PC-9 (cell line): ENCODE measurements at regions not wholly inside any gene's neighbourhood (a gene's known extent, or its start where the extent isn't known, plus 50 kb on each side); places are given as distances from the start of the nearest gene placed in this dataset.

Experiments used
- BruUV-seq: library from RNA; stranded (reverse); fragments of 400-500 nt; replicated peaks from 2 replicates; lab custom pipeline; 2021; lab: Mats Ljungman, UMichigan
- CTCF ChIA-PET: fragments of 300-600 bp; sonication (Branson Sonifier 250); formaldehyde crosslinking; loops from one replicate; lab custom pipeline; 2022; ENCODE audit warnings: antibody characterized with exemption; lab: Charles Lee
- POLR2A ChIA-PET: fragments of 300-600 bp; sonication (Branson Sonifier 250); formaldehyde crosslinking; loops from one replicate; lab custom pipeline; 2022; ENCODE audit warnings: antibody characterized with exemption; ENCODE audit not compliant: unreplicated experiment; lab: Charles Lee
- DNase-seq, 2 experiments: peaks; one replicate each; pipeline versions ENCODE4 v3.0.0 to v3.0.0-alpha.2; 2015 to 2022; ENCODE audit warnings: mixed read lengths in 1 of 2
- H2AFZ ChIP-seq: fragments of 200-600 bp; sonication (generic); 2 replicates; pipeline ENCODE4 v1.8.1; 2017; ENCODE audit warnings: antibody characterized with exemption
- H3F3A ChIP-seq: fragments of 200-600 bp; sonication (generic); 2 replicates; pipeline ENCODE4 v1.8.1; 2017; ENCODE audit warnings: antibody characterized with exemption, mild to moderate bottlenecking, low read depth; ENCODE audit not compliant: insufficient read depth
- H3K27ac ChIP-seq: fragments of 200-600 bp; sonication (generic); 2 replicates; pipeline ENCODE4 v1.6.1; 2016; ENCODE audit warnings: mixed run types
- H3K27me3 ChIP-seq: fragments of 200-600 bp; sonication (generic); 2 replicates; pipeline ENCODE4 v1.6.1; 2016; ENCODE audit warnings: low read depth, mixed run types; ENCODE audit not compliant: insufficient read depth
- H3K36me3 ChIP-seq: fragments of 200-600 bp; sonication (generic); 2 replicates; pipeline ENCODE4 v1.6.1; 2016; ENCODE audit warnings: low read depth, mixed run types
- H3K4me1 ChIP-seq: fragments of 200-600 bp; sonication (generic); replicated peaks from 2 replicates; pipeline ENCODE4 v1.6.1; 2016; ENCODE audit warnings: mixed run types; ENCODE audit not compliant: insufficient read depth
- H3K4me2 ChIP-seq: fragments of 200-600 bp; sonication (generic); 2 replicates; pipeline ENCODE4 v1.6.1; 2017; ENCODE audit warnings: mixed run types
- H3K4me3 ChIP-seq: fragments of 200-600 bp; sonication (generic); 2 replicates; pipeline ENCODE4 v1.6.1; 2016; ENCODE audit warnings: mixed run types
- H3K79me2 ChIP-seq: fragments of 200-600 bp; sonication (generic); 2 replicates; pipeline ENCODE4 v1.6.1; 2017; ENCODE audit warnings: low read depth, mixed run types
- H3K9me2 ChIP-seq: fragments of 200-600 bp; sonication (generic); 2 replicates; pipeline ENCODE4 v1.8.1; 2017; ENCODE audit warnings: mild to moderate bottlenecking; ENCODE audit not compliant: insufficient read depth
- H3K9me3 ChIP-seq: fragments of 200-600 bp; sonication (generic); 2 replicates; pipeline ENCODE4 v1.8.1; 2016; ENCODE audit warnings: low read depth; ENCODE audit not compliant: insufficient read depth
- H4K20me1 ChIP-seq: fragments of 200-600 bp; sonication (generic); 2 replicates; pipeline ENCODE4 v1.8.1; 2017; ENCODE audit not compliant: insufficient read depth
- EZH2 ChIP-seq: fragments of 200-600 bp; sonication (generic); IDR thresholded peaks from 2 replicates; pipeline ENCODE4 v1.8.0; 2017; ENCODE audit warnings: antibody characterized with exemption, low read depth
- intact Hi-C: fragments of 100-400 bp; cut with micrococcal nuclease; formaldehyde crosslinking; loops from one replicate; pipeline ENCODE4 v1.10.0; 2022; ENCODE audit not compliant: unreplicated experiment
- TF ChIP-seq, protein P1 (sequence below): fragments of 200-600 bp; sonication (generic); conservative IDR thresholded peaks from 2 replicates; pipeline ENCODE4 v1.6.1; 2017; ENCODE audit warnings: mixed run types, antibody characterized with exemption, mild to moderate bottlenecking, moderate library complexity

GRCh38 chr9:89992326-89993198, 387.8 kb downstream of the GADD45G start:
- H3K27ac ChIP-seq = no peak overlapping the region
- H3K27me3 ChIP-seq = peaks cover 77% of the 10 kb centered on the region
- no peak overlapping the region for H2AFZ ChIP-seq
- BruUV-seq = no TSS peak
- H3K9me2 ChIP-seq = no peaks in the 10 kb centered on the region
- no peaks in the 10 kb centered on the region for H3K9me3 ChIP-seq
- no peak overlapping the region for H3K4me2 ChIP-seq
- H3K4me1 ChIP-seq = no peaks in the 10 kb centered on the region
- no peaks in the 10 kb centered on the region for H3K36me3 ChIP-seq
- no peaks in the 10 kb centered on the region for H4K20me1 ChIP-seq
- intact Hi-C loops = loop anchor here (10.0 kb wide), 1 partner anchor 388 kb away; the partner anchor contains the start of gene GADD45G
- POLR2A ChIA-PET = no interaction called here
- H3K4me3 ChIP-seq = no peak overlapping the region
- TF ChIP-seq EZH2 = no peak
- TF ChIP-seq, protein P1, sequence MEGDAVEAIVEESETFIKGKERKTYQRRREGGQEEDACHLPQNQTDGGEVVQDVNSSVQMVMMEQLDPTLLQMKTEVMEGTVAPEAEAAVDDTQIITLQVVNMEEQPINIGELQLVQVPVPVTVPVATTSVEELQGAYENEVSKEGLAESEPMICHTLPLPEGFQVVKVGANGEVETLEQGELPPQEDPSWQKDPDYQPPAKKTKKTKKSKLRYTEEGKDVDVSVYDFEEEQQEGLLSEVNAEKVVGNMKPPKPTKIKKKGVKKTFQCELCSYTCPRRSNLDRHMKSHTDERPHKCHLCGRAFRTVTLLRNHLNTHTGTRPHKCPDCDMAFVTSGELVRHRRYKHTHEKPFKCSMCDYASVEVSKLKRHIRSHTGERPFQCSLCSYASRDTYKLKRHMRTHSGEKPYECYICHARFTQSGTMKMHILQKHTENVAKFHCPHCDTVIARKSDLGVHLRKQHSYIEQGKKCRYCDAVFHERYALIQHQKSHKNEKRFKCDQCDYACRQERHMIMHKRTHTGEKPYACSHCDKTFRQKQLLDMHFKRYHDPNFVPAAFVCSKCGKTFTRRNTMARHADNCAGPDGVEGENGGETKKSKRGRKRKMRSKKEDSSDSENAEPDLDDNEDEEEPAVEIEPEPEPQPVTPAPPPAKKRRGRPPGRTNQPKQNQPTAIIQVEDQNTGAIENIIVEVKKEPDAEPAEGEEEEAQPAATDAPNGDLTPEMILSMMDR = no peak
- H3K79me2 ChIP-seq = no peaks in the 10 kb centered on the region
- no peak for DNase-seq
- CTCF ChIA-PET = no interaction called here
- H3F3A ChIP-seq = no peaks in the 10 kb centered on the region

DNA sequence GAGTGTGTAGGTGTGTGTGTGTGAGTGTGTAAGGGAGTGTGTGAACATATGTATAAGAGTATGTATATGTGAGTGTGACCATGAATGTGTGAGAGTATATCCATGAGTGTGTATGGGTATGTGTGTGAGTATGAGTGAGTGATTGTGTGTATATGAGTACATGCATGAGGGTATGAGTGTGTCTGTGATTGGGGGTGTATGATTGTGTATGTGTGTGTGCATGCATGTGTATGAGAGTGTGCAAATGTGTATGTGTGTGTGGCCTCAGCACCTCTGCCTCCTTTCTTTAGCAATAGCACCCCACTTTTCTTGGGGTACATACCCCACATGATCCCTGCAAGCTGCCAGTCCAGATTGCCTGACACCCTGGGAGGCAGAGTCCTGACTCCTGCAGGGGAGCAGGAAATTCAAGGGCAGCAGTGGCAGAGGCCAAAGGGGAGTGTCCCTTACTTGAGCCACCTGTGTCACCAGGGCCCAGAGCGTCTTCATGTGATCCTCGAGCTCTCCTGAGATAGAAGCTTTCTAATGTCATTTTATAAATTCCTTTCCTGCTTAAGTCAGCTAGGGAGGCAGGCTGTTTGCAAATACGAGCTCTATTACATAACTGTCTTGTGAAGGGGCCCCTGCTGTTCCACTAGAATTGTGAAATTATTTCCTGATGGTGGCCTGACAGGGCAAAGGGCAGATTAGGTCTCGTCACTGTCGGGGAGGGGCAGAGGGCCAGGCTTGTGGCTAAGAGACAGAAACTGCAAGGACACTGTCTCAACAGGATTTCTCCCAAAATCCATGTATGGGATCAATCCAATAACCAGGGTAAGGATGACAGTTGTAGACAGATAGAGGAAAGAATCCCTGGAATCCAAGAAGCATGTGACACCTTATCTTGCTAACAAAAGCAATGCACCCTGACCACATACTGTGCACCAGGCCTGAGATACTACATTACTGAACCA, 389.1 kb downstream of the GADD45G start:
- CTCF ChIA-PET = no interaction called here
- Histone ChIP-seq H3K9me2 (no peaks in the 10 kb centered on the region), H3K4me3 (no peak overlapping the region), H3K4me1 (no peaks in the 10 kb centered on the region), H4K20me1 (no peaks in the 10 kb centered on the region), H3K27ac (no peak overlapping the region), H3K9me3 (no peaks in the 10 kb centered on the region), H3F3A (no peaks in the 10 kb centered on the region), H3K79me2 (no peaks in the 10 kb centered on the region), H2AFZ (no peak overlapping the region), H3K4me2 (no peak overlapping the region), H3K36me3 (no peaks in the 10 kb centered on the region), H3K27me3 (peaks cover 85% of the 10 kb centered on the region)
- peak in 1 of 2 experiments; percentile 43 for DNase-seq
- TF ChIP-seq, protein P1 = no peak
- no peak for TF ChIP-seq EZH2
- no TSS peak for BruUV-seq
- intact Hi-C loops = loop anchor here (10.0 kb wide), 1 partner anchor 389 kb away; the partner anchor contains the start of gene GADD45G
- POLR2A ChIA-PET = no interaction called here

GRCh38 chr9:89994988-89995613, 390.3 kb downstream of the GADD45G start:
- Histone ChIP-seq H3K27me3 (peaks cover 88% of the 10 kb centered on the region), H3F3A (no peaks in the 10 kb centered on the region), H3K27ac (no peak overlapping the region), H3K36me3 (no peaks in the 10 kb centered on the region), H4K20me1 (0 out of 2 replicates have a peak, but pooled peaks cover under 1% of the 10 kb centered on the region), H3K9me2 (no peaks in the 10 kb centered on the region), H2AFZ (no peak overlapping the region), H3K4me2 (no peak overlapping the region), H3K4me3 (no peak overlapping the region), H3K9me3 (no peaks in the 10 kb centered on the region), H3K79me2 (no peaks in the 10 kb centered on the region), H3K4me1 (no peaks in the 10 kb centered on the region)
- TF ChIP-seq, protein P1 = no peak
- no peak for TF ChIP-seq EZH2
- intact Hi-C loops = loop anchor here (10.0 kb wide), 1 partner anchor 390 kb away; the partner anchor contains the start of gene GADD45G
- no TSS peak for BruUV-seq
- DNase-seq = no peak
- CTCF ChIA-PET = no interaction called here
- POLR2A ChIA-PET = no interaction called here
